HG02610 (cell line): ENCODE measurements at regions not wholly inside any gene's neighbourhood (a gene's known extent, or its start where the extent isn't known, plus 50 kb on each side); places are given as distances from the start of the nearest gene placed in this dataset.
"Not testable (repeated sequence)": the region's sequence is repeated elsewhere in the genome, so short reads cannot be mapped to it uniquely, and the experiment has no call there.

Experiments
- ATAC-seq: cut with Tn5 transposase; IDR thresholded peaks from one replicate; pipeline ENCODE4 v1.9.1; 2021; ENCODE audit warnings: mild to moderate bottlenecking, moderate library complexity; ENCODE audit not compliant: unreplicated experiment

DNA sequence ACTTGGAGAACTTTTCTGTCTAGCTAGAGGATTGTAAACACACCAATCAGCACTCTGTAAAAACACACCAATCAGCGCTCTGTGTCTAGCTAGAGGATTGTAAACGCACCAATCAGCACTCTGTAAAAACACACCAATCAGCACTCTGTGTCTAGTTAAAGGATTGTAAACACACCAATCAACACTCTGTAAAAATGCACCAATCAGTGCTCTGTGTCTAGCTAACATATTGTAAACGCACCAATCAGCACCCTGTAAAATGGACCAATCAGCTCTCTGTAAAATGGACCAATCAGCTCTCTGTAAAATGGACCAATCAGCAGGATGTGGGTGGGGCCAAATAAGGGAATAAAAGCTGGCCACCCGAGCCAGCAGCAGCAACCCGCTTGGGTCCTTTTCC lies 91.1 kb upstream of the KRAS start:
- not testable (repeated sequence) for ATAC-seq

DNA sequence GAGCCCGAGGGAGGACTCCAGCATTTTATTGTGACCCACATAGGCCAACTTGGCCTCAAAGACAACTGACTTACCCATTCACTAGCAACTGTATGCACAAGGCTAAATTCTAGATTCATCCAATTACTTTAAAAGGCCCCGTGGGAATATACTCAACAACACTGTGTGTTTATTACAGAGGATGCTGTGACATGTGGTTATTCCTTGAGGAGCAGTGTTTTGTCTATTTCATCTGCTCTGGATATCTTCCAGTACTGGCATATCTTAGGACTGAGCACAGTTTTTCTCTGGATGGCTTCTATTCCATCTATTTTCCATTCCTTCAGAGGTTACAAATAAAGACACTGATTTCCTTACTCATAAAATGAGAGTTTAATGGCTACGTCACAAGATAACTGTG lies 87.2 kb upstream of the KRAS start:
- no peak for ATAC-seq

DNA sequence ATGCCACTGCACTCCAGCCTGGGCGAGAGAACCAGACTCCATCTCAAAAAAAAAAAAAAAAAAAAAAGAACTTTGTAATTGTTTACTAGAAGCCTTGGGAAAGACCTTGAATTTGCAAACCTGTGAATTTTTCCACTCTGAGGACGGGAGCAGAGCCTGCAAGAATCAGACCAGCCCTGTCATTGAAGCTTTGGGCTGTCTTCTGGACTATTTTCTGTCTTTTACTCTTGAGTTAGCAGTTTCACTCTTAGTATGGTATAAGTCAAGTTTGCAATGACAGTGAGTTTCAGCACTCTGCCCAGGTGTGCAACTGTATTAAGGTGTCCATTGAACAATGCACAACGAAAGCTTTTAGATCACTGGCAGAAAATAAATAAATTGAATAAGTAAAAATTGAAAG lies 81.4 kb upstream of the KRAS start:
- peak; percentile 85 for ATAC-seq

DNA sequence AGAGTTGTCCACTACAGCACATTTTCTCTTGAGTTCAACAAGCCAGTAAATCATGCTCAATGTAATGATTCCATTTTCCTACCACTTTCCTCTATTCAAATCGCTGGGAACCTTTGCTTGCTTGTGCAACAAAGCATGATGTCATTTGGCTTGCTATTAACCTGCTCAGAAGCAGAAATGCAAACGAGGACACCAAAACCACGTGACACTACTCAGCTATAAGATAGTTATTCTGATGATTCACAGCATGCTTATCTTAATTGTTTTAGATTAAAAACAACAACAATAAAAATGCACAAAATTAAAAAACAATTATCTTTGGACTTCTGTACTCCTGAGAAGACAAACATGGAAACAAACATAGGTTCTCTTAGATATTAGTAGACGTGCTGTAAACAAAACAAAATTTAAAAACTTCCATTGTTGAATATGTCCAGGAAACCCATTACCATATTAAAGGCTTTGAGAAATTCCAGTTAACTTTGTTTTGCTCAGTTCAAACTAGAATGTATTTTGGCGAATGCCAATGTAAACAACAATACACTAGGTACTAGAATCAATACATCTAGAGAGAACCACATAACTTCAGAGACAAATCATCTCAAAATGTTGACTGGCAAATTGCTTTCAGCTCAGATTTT lies 77.5 kb upstream of the KRAS start:
- no peak for ATAC-seq

- ATAC-seq, result no peak
These were observed 76.6 kb upstream of the KRAS start for GRCh38 chr12:25327321-25327720.

DNA sequence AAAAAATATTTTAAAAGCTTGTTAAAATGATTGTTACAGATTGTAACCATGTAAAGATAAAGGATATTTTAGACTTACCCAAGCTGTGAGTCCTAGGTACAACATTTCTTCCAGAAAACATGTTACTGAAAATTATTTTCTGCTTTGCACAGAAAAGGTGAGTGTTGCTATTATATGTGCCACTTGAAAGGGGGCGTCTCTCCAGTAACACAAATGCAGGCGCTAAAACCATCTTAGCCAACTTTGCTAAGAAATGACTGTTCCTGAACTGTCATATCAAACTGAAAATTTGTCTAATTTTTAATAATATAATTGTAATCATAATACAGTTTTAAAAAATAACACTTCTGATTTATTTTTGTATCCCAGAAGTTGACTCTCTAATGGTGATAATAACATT lies 75.6 kb upstream of the KRAS start:
- no peak for ATAC-seq

DNA sequence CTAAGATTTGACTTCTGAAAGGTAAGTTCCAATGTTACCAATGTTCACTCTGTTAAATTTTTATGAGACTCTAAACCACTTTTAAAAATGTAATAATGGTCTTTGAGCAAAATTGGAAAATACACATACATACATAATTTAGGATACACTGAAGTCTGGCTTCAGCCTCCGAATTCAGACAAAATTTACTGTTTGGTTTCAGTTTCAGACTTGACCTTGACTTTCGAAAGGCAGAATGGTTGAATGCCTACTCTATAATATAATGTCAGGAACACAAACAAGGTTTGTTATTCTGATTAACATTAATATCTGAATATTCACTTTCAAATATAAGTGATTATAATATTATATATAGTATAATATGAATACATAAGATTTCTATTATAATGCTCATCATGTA lies 74.1 kb upstream of the KRAS start:
- no peak for ATAC-seq

- no peak for ATAC-seq
These were observed 72.9 kb upstream of the KRAS start for GRCh38 chr12:25323581-25323982.

GRCh38 chr12:25322918-25323531 lies 72.3 kb upstream of the KRAS start:
- no peak for ATAC-seq

DNA sequence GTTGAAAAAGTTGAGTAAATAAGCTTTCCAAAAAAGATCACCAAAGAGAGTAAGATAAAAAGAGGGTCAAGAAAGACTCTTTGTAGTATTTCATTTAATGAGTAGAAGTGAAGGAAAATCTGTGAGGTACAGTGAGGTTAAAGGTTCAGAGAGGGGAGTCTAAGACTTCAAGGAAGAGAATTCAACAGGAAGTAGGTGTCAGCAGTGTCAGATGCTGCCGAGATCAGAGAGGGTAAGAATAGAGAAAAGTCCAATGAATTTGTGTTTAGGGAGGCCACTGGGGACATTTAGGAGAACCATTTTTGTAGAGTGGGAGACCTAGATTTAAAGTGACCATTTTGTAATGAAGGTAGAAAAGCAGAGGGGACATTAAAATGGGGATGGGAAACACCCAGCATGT lies 71.6 kb upstream of the KRAS start:
- no peak for ATAC-seq

DNA sequence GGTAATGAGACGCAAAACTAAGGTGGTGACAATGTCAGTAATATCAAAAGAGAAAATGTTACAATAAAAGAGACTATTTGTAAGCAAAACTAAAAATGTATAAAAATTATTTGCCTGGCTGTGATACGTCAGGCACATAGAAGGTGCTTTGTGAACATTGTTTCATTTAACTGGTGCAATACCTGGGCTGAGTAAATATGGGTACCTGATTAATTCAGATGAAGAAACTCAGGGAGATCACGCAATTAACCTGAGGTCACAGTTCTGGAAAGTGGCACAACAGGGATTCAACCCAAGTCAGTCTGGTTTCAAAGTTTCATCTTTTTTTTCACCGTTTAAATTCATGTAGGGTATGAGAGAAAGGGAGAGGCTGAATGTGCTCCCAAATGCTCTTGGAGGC lies 71.0 kb upstream of the KRAS start:
- no peak for ATAC-seq

- ATAC-seq, result peak; percentile 76
These were observed 69.6 kb upstream of the KRAS start for GRCh38 chr12:25320123-25321006.

- peak; percentile 15 for ATAC-seq
These were observed 68.7 kb upstream of the KRAS start for GRCh38 chr12:25319233-25319984.

DNA sequence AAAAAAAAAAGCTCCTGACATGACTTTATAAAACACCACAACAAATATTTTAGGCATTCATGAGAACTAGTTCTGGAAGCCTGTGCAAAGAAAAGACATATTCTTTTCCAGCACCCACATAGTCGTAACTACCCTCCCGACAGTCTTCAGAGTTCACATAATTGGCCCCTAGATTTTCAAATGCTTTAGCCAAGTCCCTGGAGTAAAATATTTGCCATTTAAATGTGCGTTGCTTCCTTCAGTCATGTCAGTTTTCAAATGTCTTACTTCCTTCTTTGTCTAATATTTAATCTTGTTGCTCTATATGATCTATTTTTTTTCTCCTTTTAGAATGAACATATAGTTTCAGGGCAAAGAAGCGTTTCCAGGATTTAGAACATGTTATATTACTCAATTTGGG lies 66.8 kb upstream of the KRAS start:
- no peak for ATAC-seq

- ATAC-seq, result no peak
These were observed 64.7 kb upstream of the KRAS start for GRCh38 chr12:25315388-25315787.

DNA sequence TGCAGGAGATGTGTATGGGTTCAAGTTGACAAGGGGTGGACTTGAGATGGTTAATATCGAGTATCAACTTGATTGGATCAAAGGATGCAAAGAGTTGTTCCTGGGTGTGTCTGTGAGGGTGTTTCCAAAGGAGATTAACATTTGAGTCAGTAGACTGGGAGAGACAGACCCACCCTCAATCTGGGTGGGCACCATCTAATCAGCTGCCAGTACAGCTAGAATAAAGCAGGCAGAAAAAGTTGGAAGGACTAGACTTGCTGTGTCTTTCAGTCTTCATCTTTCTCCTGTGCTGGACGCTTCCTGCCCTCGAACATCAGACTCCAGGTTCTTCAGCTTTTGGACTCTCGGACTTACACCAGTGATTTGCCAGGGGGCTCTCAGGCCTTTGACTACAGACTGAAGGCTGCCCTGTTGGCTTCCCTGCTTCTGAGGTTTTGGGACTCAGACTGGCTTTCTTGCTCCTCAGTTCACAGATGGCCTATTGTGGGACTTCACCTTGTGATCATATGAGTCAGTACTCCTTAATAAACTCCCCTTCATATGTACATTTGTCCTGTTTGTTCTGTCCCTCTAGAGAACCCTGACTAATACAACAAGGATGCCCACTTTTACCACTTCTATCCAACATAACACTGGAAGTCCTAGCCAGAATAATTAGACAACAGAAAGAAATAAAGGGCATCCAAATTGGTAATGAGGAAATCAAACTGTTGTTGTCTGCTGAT lies 62.7 kb upstream of the KRAS start:
- ATAC-seq, result not testable (repeated sequence)

GRCh38 chr12:25311506-25311905 lies 60.8 kb upstream of the KRAS start:
- no peak for ATAC-seq

- ATAC-seq, result not testable (repeated sequence)
These were observed 59.3 kb upstream of the KRAS start for GRCh38 chr12:25310071-25310470.

- ATAC-seq, result no peak
These were observed 58.0 kb upstream of the KRAS start for GRCh38 chr12:25308756-25309155.

- no peak for ATAC-seq
These were observed 57.1 kb upstream of the KRAS start for GRCh38 chr12:25307818-25308217.

GRCh38 chr12:25301798-25302197 lies 51.1 kb upstream of the KRAS start:
- ATAC-seq, result no peak
